ENCODE measurements at regions not wholly inside any gene's neighbourhood (a gene's known extent, or its start where the extent isn't known, plus 50 kb on each side); places are given as distances from the start of the nearest gene placed in this dataset.
A peak's percentile ranks its signal among the peaks of the same experiment; 100 is the strongest.

DNA sequence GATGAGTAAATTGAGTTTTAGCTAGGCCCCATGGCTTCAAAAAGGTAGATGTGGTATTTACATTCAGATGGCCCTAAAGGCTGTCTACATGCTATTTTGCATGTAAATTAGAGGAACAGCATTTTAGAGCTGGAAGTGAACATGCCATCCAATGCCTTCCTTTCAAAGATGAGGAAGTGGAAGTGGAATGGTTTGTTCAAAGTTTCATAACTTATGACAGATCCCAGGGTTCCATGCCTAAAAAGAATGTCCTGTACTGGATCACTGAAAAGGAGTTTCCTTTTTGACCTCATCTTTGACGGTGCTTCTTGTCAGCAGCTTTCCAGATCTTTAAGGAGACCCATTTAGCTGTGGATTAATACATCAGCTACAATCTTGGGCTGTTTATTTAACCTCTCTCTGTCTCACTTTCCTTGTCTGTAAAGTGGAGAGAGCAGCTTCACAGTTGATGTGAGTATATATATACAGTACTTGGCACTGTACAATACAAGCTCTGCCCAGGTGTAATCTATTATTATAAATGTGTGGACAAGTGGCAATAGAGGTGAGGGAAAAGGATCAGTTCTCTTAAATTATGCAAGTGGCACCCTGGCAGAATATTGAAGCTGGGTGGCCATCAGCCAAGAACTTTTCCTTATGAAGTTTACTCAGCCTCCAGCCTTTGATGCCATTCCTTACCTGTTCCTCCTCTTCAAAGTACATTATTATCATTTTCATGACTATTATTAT, 68.7 kb upstream of the GOLGA8B start (continued):
- TF ChIP-seq, protein P1, sequence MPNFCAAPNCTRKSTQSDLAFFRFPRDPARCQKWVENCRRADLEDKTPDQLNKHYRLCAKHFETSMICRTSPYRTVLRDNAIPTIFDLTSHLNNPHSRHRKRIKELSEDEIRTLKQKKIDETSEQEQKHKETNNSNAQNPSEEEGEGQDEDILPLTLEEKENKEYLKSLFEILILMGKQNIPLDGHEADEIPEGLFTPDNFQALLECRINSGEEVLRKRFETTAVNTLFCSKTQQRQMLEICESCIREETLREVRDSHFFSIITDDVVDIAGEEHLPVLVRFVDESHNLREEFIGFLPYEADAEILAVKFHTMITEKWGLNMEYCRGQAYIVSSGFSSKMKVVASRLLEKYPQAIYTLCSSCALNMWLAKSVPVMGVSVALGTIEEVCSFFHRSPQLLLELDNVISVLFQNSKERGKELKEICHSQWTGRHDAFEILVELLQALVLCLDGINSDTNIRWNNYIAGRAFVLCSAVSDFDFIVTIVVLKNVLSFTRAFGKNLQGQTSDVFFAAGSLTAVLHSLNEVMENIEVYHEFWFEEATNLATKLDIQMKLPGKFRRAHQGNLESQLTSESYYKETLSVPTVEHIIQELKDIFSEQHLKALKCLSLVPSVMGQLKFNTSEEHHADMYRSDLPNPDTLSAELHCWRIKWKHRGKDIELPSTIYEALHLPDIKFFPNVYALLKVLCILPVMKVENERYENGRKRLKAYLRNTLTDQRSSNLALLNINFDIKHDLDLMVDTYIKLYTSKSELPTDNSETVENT (CRISPR knock-in tag; IDR thresholded peaks at IDR 0.05): no peak
- TF ChIP-seq FOXA1 (IDR thresholded peaks at IDR 0.05; ENCODE audit: borderline replicate concordance): no peak
- no peak for TF ChIP-seq CTBP1 (IDR thresholded peaks at IDR 0.05; ENCODE audit: borderline replicate concordance)
- TF ChIP-seq, protein P2, sequence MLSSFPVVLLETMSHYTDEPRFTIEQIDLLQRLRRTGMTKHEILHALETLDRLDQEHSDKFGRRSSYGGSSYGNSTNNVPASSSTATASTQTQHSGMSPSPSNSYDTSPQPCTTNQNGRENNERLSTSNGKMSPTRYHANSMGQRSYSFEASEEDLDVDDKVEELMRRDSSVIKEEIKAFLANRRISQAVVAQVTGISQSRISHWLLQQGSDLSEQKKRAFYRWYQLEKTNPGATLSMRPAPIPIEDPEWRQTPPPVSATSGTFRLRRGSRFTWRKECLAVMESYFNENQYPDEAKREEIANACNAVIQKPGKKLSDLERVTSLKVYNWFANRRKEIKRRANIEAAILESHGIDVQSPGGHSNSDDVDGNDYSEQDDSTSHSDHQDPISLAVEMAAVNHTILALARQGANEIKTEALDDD (IDR thresholded peaks at IDR 0.05): peak; percentile 3; the same call in 1 of the 2 replicates
- TF ChIP-seq, protein P3, sequence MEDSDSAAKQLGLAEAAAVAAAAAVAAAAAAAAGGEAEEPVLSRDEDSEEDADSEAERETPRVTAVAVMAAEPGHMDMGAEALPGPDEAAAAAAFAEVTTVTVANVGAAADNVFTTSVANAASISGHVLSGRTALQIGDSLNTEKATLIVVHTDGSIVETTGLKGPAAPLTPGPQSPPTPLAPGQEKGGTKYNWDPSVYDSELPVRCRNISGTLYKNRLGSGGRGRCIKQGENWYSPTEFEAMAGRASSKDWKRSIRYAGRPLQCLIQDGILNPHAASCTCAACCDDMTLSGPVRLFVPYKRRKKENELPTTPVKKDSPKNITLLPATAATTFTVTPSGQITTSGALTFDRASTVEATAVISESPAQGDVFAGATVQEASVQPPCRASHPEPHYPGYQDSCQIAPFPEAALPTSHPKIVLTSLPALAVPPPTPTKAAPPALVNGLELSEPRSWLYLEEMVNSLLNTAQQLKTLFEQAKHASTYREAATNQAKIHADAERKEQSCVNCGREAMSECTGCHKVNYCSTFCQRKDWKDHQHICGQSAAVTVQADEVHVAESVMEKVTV (CRISPR knock-in tag; IDR thresholded peaks at IDR 0.05): no peak
- no peak for TF ChIP-seq NR2C2 (CRISPR knock-in tag; IDR thresholded peaks at IDR 0.05)
- TF ChIP-seq NR2C2 (tag; IDR thresholded peaks at IDR 0.05): no peak
- no peak for TF ChIP-seq XRCC5 (IDR thresholded peaks at IDR 0.05; ENCODE audit: low read depth, low read length)
- TF ChIP-seq ZNF217 (CRISPR knock-in tag; IDR thresholded peaks at IDR 0.05): no peak
- TF ChIP-seq PTRF (tag; IDR thresholded peaks at IDR 0.05): no peak
- TF ChIP-seq, protein P4, sequence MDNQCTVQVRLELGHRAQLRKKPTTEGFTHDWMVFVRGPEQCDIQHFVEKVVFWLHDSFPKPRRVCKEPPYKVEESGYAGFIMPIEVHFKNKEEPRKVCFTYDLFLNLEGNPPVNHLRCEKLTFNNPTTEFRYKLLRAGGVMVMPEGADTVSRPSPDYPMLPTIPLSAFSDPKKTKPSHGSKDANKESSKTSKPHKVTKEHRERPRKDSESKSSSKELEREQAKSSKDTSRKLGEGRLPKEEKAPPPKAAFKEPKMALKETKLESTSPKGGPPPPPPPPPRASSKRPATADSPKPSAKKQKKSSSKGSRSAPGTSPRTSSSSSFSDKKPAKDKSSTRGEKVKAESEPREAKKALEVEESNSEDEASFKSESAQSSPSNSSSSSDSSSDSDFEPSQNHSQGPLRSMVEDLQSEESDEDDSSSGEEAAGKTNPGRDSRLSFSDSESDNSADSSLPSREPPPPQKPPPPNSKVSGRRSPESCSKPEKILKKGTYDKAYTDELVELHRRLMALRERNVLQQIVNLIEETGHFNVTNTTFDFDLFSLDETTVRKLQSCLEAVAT (IDR thresholded peaks at IDR 0.05): no peak
- TF ChIP-seq MCM5 (IDR thresholded peaks at IDR 0.05; ENCODE audit: low read depth): no peak
- 0 out of 2 replicates have a peak, but pooled peaks have one; percentile 20 for TF ChIP-seq DMBX1 (CRISPR knock-in tag; IDR thresholded peaks at IDR 0.05; ENCODE audit: borderline replicate concordance)
